GM12864 (cell line): ENCODE measurements at regions not wholly inside any gene's neighbourhood (a gene's known extent, or its start where the extent isn't known, plus 50 kb on each side); places are given as distances from the start of the nearest gene placed in this dataset.

Experiments used
- DNase-seq: peaks from one replicate; pipeline ENCODE4 v3.0.0-alpha.2; 2011; ENCODE audit warnings: low read depth
- H3K4me3 ChIP-seq: 2 replicates; pipeline ENCODE4 v1.5.1; 2011; ENCODE audit warnings: mild to moderate bottlenecking, low read depth, low read length, control low read depth
- CTCF ChIP-seq: IDR thresholded peaks from 2 replicates; pipeline ENCODE4 v1.5.1; 2011; ENCODE audit warnings: low read depth, mild to moderate bottlenecking, moderate library complexity, low read length, control low read depth, inconsistent platforms; ENCODE audit errors: missing control alignments

GRCh38 chr9:95777136-95777535 is 98.4 kb upstream of the ERCC6L2 start:
- TF ChIP-seq CTCF, result no peak
- DNase-seq, result no peak
- no peak overlapping the region for H3K4me3 ChIP-seq

- no peak for TF ChIP-seq CTCF
- DNase-seq, result no peak
- H3K4me3 ChIP-seq, result no peak overlapping the region
Measured at GRCh38 chr9:95776176-95776575, 99.3 kb upstream of the ERCC6L2 start.

- DNase-seq, result no peak
- H3K4me3 ChIP-seq, result no peak overlapping the region
- TF ChIP-seq CTCF, result no peak
Measured at GRCh38 chr9:95775191-95775590, 100.3 kb upstream of the ERCC6L2 start.

- no peak for TF ChIP-seq CTCF
- no peak for DNase-seq
- no peak overlapping the region for H3K4me3 ChIP-seq
Measured at GRCh38 chr9:95773053-95773418, 102.5 kb upstream of the ERCC6L2 start.

GRCh38 chr9:95772320-95773052 is 103.0 kb upstream of the ERCC6L2 start:
- DNase-seq, result no peak
- TF ChIP-seq CTCF, result no peak
- H3K4me3 ChIP-seq, result no peak overlapping the region

- H3K4me3 ChIP-seq, result no peak overlapping the region
- DNase-seq, result no peak
- no peak for TF ChIP-seq CTCF
Measured at GRCh38 chr9:95771556-95772246, 103.8 kb upstream of the ERCC6L2 start.
